Ascending aorta (tissue), 2 donors: ENCODE measurements at regions not wholly inside any gene's neighbourhood (a gene's known extent, or its start where the extent isn't known, plus 50 kb on each side); places are given as distances from the start of the nearest gene placed in this dataset.

ENCODE experiments used
- DNase-seq, 2 donors: peaks; one replicate each; pipeline ENCODE4 v3.0.0-alpha.2; 2019; ENCODE audit warnings: low spot score in 2 of 2
- H3K27ac ChIP-seq, 2 donors: fragments of 200-600 bp; sonication (generic); one replicate each; pipeline ENCODE4 v1.5.1; 2016 to 2017; ENCODE audit warnings: mild to moderate bottlenecking in 1 of 2
- H3K27me3 ChIP-seq: fragments of 200-600 bp; sonication (generic); one replicate; pipeline ENCODE4 v1.5.1; 2017
- H3K36me3 ChIP-seq, 2 donors: fragments of 200-600 bp; sonication (generic); one replicate each; pipeline ENCODE4 v1.5.1; 2016
- H3K4me1 ChIP-seq, 2 donors: fragments of 200-600 bp; sonication (generic); one replicate each; pipeline ENCODE4 v1.5.1; 2016 to 2017; ENCODE audit warnings: mild to moderate bottlenecking in 1 of 2
- H3K4me3 ChIP-seq, 2 donors: fragments of 200-600 bp; sonication (generic); one replicate each; pipeline ENCODE4 v1.5.1; 2016 to 2017; ENCODE audit warnings: mild to moderate bottlenecking in 1 of 2
- H3K9me3 ChIP-seq, 2 donors: fragments of 200-600 bp; sonication (generic); one replicate each; pipeline ENCODE4 v1.5.1; 2016
- CTCF ChIP-seq, 3 experiments: fragments of 200-600 bp in 2 of 3; fragments of 450-650 bp in 1 of 3; sonication (generic) in 2 of 3; IDR thresholded peaks; one replicate each; pipeline ENCODE4 v1.5.1; 2016 to 2019; ENCODE audit warnings: antibody characterized with exemption in 3 of 3, mild to moderate bottlenecking in 1 of 3, moderate library complexity in 1 of 3
- intact Hi-C: fragments of 100-400 bp; cut with DNase I; formaldehyde crosslinking; loops from one replicate; pipeline ENCODE4 v1.15.1; 2023

GRCh38 chr2:183522489-183523266 is 398.4 kb downstream of the NUP35 start:
- no peak for TF ChIP-seq CTCF (IDR thresholded peaks at IDR 0.05)
- intact Hi-C loops, result no loop called here

GRCh38 chr2:183530333-183530901 is 406.2 kb downstream of the NUP35 start:
- DNase-seq, result no peak
- intact Hi-C loops, result no loop called here
- H3K4me1 ChIP-seq, result no peaks in the 10 kb centered on the region
- no peak overlapping the region for H3K4me3 ChIP-seq
- no peaks in the 10 kb centered on the region for H3K9me3 ChIP-seq
- no peak for TF ChIP-seq CTCF (IDR thresholded peaks at IDR 0.05)
- H3K27me3 ChIP-seq, result no peaks in the 10 kb centered on the region
- no peak overlapping the region for H3K27ac ChIP-seq
- H3K36me3 ChIP-seq, result no peaks in the 10 kb centered on the region

More at GRCh38 chr2:183522489-183523266, 398.4 kb downstream of the NUP35 start:
- Histone ChIP-seq H3K4me3 (no peak overlapping the region), H3K36me3 (no peaks in the 10 kb centered on the region), H3K27ac (no peak overlapping the region), H3K27me3 (no peaks in the 10 kb centered on the region), H3K9me3 (no peaks in the 10 kb centered on the region), H3K4me1 (no peaks in the 10 kb centered on the region)
- DNase-seq, result no peak

- intact Hi-C loops, result no loop called here
- no peak for TF ChIP-seq CTCF (IDR thresholded peaks at IDR 0.05)
Measured at GRCh38 chr2:183532514-183532913, 408.3 kb downstream of the NUP35 start.

GRCh38 chr2:183533021-183533420 is 408.8 kb downstream of the NUP35 start:
- DNase-seq, result no peak
- Histone ChIP-seq H3K27ac (no peak overlapping the region), H3K36me3 (no peaks in the 10 kb centered on the region), H3K4me3 (no peak overlapping the region), H3K27me3 (no peaks in the 10 kb centered on the region), H3K4me1 (no peaks in the 10 kb centered on the region), H3K9me3 (no peaks in the 10 kb centered on the region)
- intact Hi-C loops, result no loop called here
- no peak for TF ChIP-seq CTCF (IDR thresholded peaks at IDR 0.05)

More at GRCh38 chr2:183532514-183532913, 408.3 kb downstream of the NUP35 start:
- Histone ChIP-seq H3K27me3 (no peaks in the 10 kb centered on the region), H3K4me3 (no peak overlapping the region), H3K27ac (no peak overlapping the region), H3K36me3 (no peaks in the 10 kb centered on the region), H3K9me3 (no peaks in the 10 kb centered on the region), H3K4me1 (no peaks in the 10 kb centered on the region)
- DNase-seq, result no peak

- Histone ChIP-seq H3K9me3 (no peaks in the 10 kb centered on the region), H3K4me3 (no peak overlapping the region), H3K4me1 (no peaks in the 10 kb centered on the region), H3K27ac (no peak overlapping the region), H3K36me3 (no peaks in the 10 kb centered on the region), H3K27me3 (no peaks in the 10 kb centered on the region)
- no peak for TF ChIP-seq CTCF (IDR thresholded peaks at IDR 0.05)
- no peak for DNase-seq
- intact Hi-C loops, result no loop called here
Measured at GRCh38 chr2:183536290-183536689, 412.0 kb downstream of the NUP35 start.
